T-cell (primary cell): ENCODE measurements at regions not wholly inside any gene's neighbourhood (a gene's known extent, or its start where the extent isn't known, plus 50 kb on each side); places are given as distances from the start of the nearest gene placed in this dataset.
"Not testable (repeated sequence)": the region's sequence is repeated elsewhere in the genome, so short reads cannot be mapped to it uniquely, and the experiment has no call there.

Source experiments
- ATAC-seq, 4 experiments: fragments of 200-7000 bp in 3 of 4; fragments of 150-1000 bp in 1 of 4; cut with Tn5 transposase; replicated peaks in 1 of 4; 1 replicate in 3 of 4; 2 replicates in 1 of 4; pipeline ENCODE4 v1.10.0; 2021; ENCODE audit warnings: moderate library complexity in 3 of 4, mild to moderate bottlenecking in 2 of 4, moderate number of reproducible peaks in 1 of 4
- CTCF ChIA-PET, 2 donors: fragments of 300-600 bp; sonication (Branson Sonifier 250); formaldehyde crosslinking; loops; one replicate each; lab custom pipeline; 2022; ENCODE audit warnings: antibody characterized with exemption in 2 of 2; lab: Charles Lee
- POLR2A ChIA-PET, 2 donors: fragments of 300-600 bp; sonication (Branson Sonifier 250); formaldehyde crosslinking; loops; one replicate each; lab custom pipeline; 2022; ENCODE audit warnings: antibody characterized with exemption in 2 of 2; lab: Charles Lee
- DNase-seq, 35 experiments: peaks; one replicate each; pipeline versions ENCODE4 v3.0.0 to v3.0.0-alpha.2; 2013 to 2023
- H3K27ac ChIP-seq: one replicate; pipeline ENCODE4 v1.5.1; 2013; ENCODE audit warnings: low read length
- H3K27me3 ChIP-seq, 2 experiments: replicated peaks in 1 of 2; 1 replicate in 1 of 2; 2 replicates in 1 of 2; pipeline versions ENCODE4 v1.6.1 to v1.7.0; 2013; ENCODE audit warnings: low read length in 1 of 2, mixed read lengths in 1 of 2; ENCODE audit not compliant: control insufficient read depth in 2 of 2, insufficient read depth in 2 of 2; ENCODE audit errors: extremely low read depth in 1 of 2
- H3K36me3 ChIP-seq, 2 donors: 1 replicate in 1 of 2; 2 replicates in 1 of 2; pipeline versions ENCODE4 v1.6.1 to v1.7.0; 2013; ENCODE audit warnings: low read length in 1 of 2; ENCODE audit not compliant: control insufficient read depth in 2 of 2, insufficient read depth in 1 of 2; ENCODE audit errors: extremely low read depth in 1 of 2
- H3K4me1 ChIP-seq, 2 experiments: 1 replicate in 1 of 2; 2 replicates in 1 of 2; pipeline versions ENCODE4 v1.6.1 to v1.7.0; 2013; ENCODE audit warnings: low read length in 2 of 2, mixed read lengths in 1 of 2; ENCODE audit not compliant: insufficient read depth in 2 of 2, control insufficient read depth in 1 of 2; ENCODE audit errors: extremely low read depth in 1 of 2
- H3K4me3 ChIP-seq, 2 donors: 1 replicate in 1 of 2; 2 replicates in 1 of 2; pipeline versions ENCODE4 v1.5.1 to v1.7.0; 2013; ENCODE audit warnings: mild to moderate bottlenecking in 2 of 2, low read length in 1 of 2, moderate library complexity in 1 of 2; ENCODE audit not compliant: control insufficient read depth in 1 of 2; ENCODE audit errors: extremely low read depth in 1 of 2
- H3K9me3 ChIP-seq: 2 replicates; pipeline ENCODE4 v1.7.0; 2013
- H3K27ac Mint-ChIP-seq, 2 donors: one replicate each; pipeline ENCODE4 v1.8.0; 2020 to 2021; ENCODE audit warnings: mild to moderate bottlenecking in 2 of 2, mixed read lengths in 2 of 2
- H3K27me3 Mint-ChIP-seq, 2 donors: one replicate each; pipeline ENCODE4 v1.8.0; 2021 to 2022; ENCODE audit warnings: mixed read lengths in 2 of 2
- H3K36me3 Mint-ChIP-seq: one replicate; pipeline ENCODE4 v1.8.0; 2021; ENCODE audit warnings: mixed read lengths
- H3K4me1 Mint-ChIP-seq, 3 donors: one replicate each; pipeline ENCODE4 v1.8.0; 2020 to 2022; ENCODE audit warnings: mixed read lengths in 3 of 3, mild to moderate bottlenecking in 1 of 3
- H3K4me3 Mint-ChIP-seq, 3 donors: one replicate each; pipeline ENCODE4 v1.8.0; 2020 to 2022; ENCODE audit warnings: mild to moderate bottlenecking in 3 of 3, mixed read lengths in 3 of 3, moderate library complexity in 3 of 3
- H3K9me3 Mint-ChIP-seq, 3 donors: one replicate each; pipeline ENCODE4 v1.8.0; 2020 to 2022; ENCODE audit warnings: mixed read lengths in 3 of 3
- WGBS: methylation state at CpG from one replicate; pipeline ENCODE4 v1.1.5; 2013; ENCODE audit warnings: missing lambda C conversion rate; ENCODE audit not compliant: insufficient coverage; 5-methylcytosine and 5-hydroxymethylcytosine counted together

- Mint-ChIP-seq H3K4me3 (no peak overlapping the region), H3K4me1 (no peaks in the 10 kb centered on the region), H3K27ac (no peak overlapping the region), H3K27me3 (peaks cover 8 to 16% of the 10 kb centered on the region in 2 donors), H3K36me3 (no peaks in the 10 kb centered on the region), H3K9me3 (peaks cover 0 to 3% (median 0%) of the 10 kb centered on the region in 3 donors)
- WGBS = 80% methylated on average over 1 of the region's 22 CpGs
- CTCF ChIA-PET = no interaction called here
- Histone ChIP-seq H3K4me3 (no peak overlapping the region), H3K9me3 (no peaks in the 10 kb centered on the region), H3K27me3 (no peaks in the 10 kb centered on the region), H3K36me3 (no peaks in the 10 kb centered on the region), H3K27ac (no peak overlapping the region), H3K4me1 (no peaks in the 10 kb centered on the region)
- ATAC-seq = no peak
- POLR2A ChIA-PET = no interaction called here
- no peak for DNase-seq
Measured at GRCh38 chr18:60017371-60017770, 117.6 kb downstream of the PMAIP1 start.

- H3K36me3 ChIP-seq, H3K4me1 Mint-ChIP-seq, H3K4me1 ChIP-seq, H3K4me3 Mint-ChIP-seq, H3K36me3 Mint-ChIP-seq, H3K4me3 ChIP-seq, POLR2A ChIA-PET, H3K9me3 ChIP-seq, H3K27ac Mint-ChIP-seq, DNase-seq, H3K9me3 Mint-ChIP-seq, ATAC-seq, CTCF ChIA-PET, H3K27me3 ChIP-seq, H3K27ac ChIP-seq: not testable (repeated sequence)
- peaks cover 8 to 15% of the 10 kb centered on the region in 2 donors for H3K27me3 Mint-ChIP-seq
Measured at GRCh38 chr18:60015826-60016225, 116.0 kb downstream of the PMAIP1 start.

- H3K4me3 Mint-ChIP-seq, H3K27ac ChIP-seq, H3K4me3 ChIP-seq, H3K9me3 ChIP-seq, H3K4me1 ChIP-seq, H3K36me3 ChIP-seq, H3K9me3 Mint-ChIP-seq, H3K36me3 Mint-ChIP-seq, POLR2A ChIA-PET, H3K4me1 Mint-ChIP-seq, CTCF ChIA-PET, DNase-seq, H3K27ac Mint-ChIP-seq, ATAC-seq: not testable (repeated sequence)
- H3K27me3 ChIP-seq = peaks cover 0 to 11% of the 10 kb centered on the region in 2 experiments
- peaks cover 9 to 28% of the 10 kb centered on the region in 2 donors for H3K27me3 Mint-ChIP-seq
- WGBS = 92% methylated on average over 4 of the region's 9 CpGs
Measured at GRCh38 chr18:60013148-60013547, 113.4 kb downstream of the PMAIP1 start.

- Mint-ChIP-seq H3K4me1 (no peaks in the 10 kb centered on the region), H3K36me3 (no peaks in the 10 kb centered on the region), H3K27me3 (peaks cover 4 to 29% of the 10 kb centered on the region in 2 donors), H3K27ac (no peak overlapping the region), H3K4me3 (no peak overlapping the region), H3K9me3 (no peaks in the 10 kb centered on the region)
- DNase-seq (no peak), ATAC-seq (no peak)
- POLR2A ChIA-PET = no interaction called here
- H3K4me3 ChIP-seq = no peak overlapping the region
- no peak overlapping the region for H3K27ac ChIP-seq
- peaks cover 0 to 11% of the 10 kb centered on the region in 2 experiments for H3K27me3 ChIP-seq
- H3K36me3 ChIP-seq = no peaks in the 10 kb centered on the region
- 95% methylated on average over 33 of the region's 35 CpGs for WGBS
- H3K4me1 ChIP-seq = no peaks in the 10 kb centered on the region
- no peaks in the 10 kb centered on the region for H3K9me3 ChIP-seq
- CTCF ChIA-PET = no interaction called here
Measured at GRCh38 chr18:60010984-60011383, 111.2 kb downstream of the PMAIP1 start.

- POLR2A ChIA-PET = no interaction called here
- no peaks in the 10 kb centered on the region for H3K4me1 ChIP-seq
- H3K27ac ChIP-seq = no peak overlapping the region
- DNase-seq (no peak), ATAC-seq (no peak)
- H3K4me3 ChIP-seq = no peak overlapping the region
- CTCF ChIA-PET = no interaction called here
- peaks cover 0 to 11% of the 10 kb centered on the region in 2 experiments for H3K27me3 ChIP-seq
- H3K27ac Mint-ChIP-seq = no peak overlapping the region
- H3K36me3 ChIP-seq = no peaks in the 10 kb centered on the region
- 88% methylated on average over 11 of the region's 23 CpGs for WGBS
- H3K36me3 Mint-ChIP-seq = no peaks in the 10 kb centered on the region
- no peaks in the 10 kb centered on the region for H3K9me3 Mint-ChIP-seq
- no peak overlapping the region for H3K4me3 Mint-ChIP-seq
- H3K9me3 ChIP-seq = no peaks in the 10 kb centered on the region
- H3K4me1 Mint-ChIP-seq = no peaks in the 10 kb centered on the region
- peaks cover 4 to 32% of the 10 kb centered on the region in 2 donors for H3K27me3 Mint-ChIP-seq
Measured at GRCh38 chr18:60010513-60010912, 110.7 kb downstream of the PMAIP1 start.

- no peaks in the 10 kb centered on the region for H3K4me1 Mint-ChIP-seq
- H3K4me3 Mint-ChIP-seq = no peak overlapping the region
- H3K36me3 ChIP-seq = no peaks in the 10 kb centered on the region
- WGBS = no CpG with 5 or more reads among the region's 2 CpGs
- peaks cover 4 to 25% of the 10 kb centered on the region in 2 donors for H3K27me3 Mint-ChIP-seq
- H3K27ac ChIP-seq = no peak overlapping the region
- H3K36me3 Mint-ChIP-seq = no peaks in the 10 kb centered on the region
- DNase-seq (no peak), ATAC-seq (no peak)
- H3K27me3 ChIP-seq = peaks cover 0 to 16% of the 10 kb centered on the region in 2 experiments
- ChIA-PET POLR2A (no interaction called here), CTCF (no interaction called here)
- H3K4me3 ChIP-seq = no peak overlapping the region
- no peak overlapping the region for H3K27ac Mint-ChIP-seq
- H3K4me1 ChIP-seq = no peaks in the 10 kb centered on the region
- H3K9me3 ChIP-seq = no peaks in the 10 kb centered on the region
- peaks cover 0 to under 1% (median 0%) of the 10 kb centered on the region in 3 donors for H3K9me3 Mint-ChIP-seq
Measured at GRCh38 chr18:60007661-60008060, 107.9 kb downstream of the PMAIP1 start.
